IPS DF 4.7 (cell line): ENCODE measurements at regions not wholly inside any gene's neighbourhood (a gene's known extent, or its start where the extent isn't known, plus 50 kb on each side); places are given as distances from the start of the nearest gene placed in this dataset.
A peak's percentile ranks its signal among the peaks of the same experiment; 100 is the strongest.
"Not testable (repeated sequence)": the region's sequence is repeated elsewhere in the genome, so short reads cannot be mapped to it uniquely, and the experiment has no call there.

ENCODE experiments used
- DNase-seq: peaks from one replicate; pipeline ENCODE4 v3.0.0-alpha.2; 2013; ENCODE audit warnings: low spot score; ENCODE audit errors: extremely low read depth

DNA sequence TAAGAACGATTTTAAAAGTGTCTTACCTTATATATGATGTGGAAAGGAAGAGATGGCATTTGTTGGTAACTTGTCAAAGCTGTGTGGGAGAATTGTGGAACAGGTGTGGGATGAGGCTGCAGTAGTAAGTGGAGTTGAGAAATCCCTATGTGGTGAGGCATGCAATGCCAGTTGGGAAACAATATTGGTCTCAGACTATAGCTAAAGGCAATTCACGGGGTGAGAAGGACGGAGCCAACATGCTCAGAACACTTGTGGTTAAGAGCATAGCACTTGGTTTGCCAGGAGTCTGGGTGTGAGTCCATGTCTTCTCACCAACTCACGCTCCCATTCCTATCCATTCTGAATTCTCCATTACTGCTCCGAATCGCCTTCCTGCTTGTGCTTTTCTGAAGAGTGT, 615.6 kb upstream of the ADAMTS9 start:
- no peak for DNase-seq

DNA sequence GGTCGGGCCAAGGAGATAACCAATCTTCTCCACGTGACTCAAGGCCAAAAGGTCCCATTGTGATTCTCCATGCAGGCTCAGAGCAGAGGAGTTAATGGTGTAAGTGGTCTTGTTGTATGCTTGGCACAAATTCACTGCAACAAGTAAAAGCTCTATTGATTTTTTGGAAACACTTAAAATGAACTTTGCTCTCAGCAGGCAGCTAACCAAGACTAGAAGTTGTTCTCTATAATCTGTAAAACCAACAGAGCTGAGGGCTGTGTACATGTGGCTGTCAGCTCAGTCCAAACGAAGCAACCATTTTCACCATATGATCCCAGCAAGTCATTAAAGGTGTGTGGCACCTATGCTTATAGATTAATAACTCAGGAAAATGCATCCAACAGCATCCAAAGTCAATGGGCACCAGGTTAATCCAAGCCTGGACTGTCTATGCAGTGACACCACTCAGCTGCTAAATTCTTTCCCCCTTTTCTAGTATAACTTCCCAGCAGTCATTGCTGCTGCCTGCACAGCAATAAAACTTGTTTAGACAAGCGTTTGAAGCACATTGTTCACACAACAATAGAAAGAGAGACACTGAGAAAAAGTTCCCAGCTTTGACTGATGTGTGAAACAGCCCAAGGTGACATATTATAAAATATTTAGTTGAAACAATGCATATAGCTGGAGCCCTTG, 603.8 kb upstream of the ADAMTS9 start:
- no peak for DNase-seq

- no peak for DNase-seq
Observed at GRCh38 chr3:65288776-65289175, 601.0 kb upstream of the ADAMTS9 start.

DNA sequence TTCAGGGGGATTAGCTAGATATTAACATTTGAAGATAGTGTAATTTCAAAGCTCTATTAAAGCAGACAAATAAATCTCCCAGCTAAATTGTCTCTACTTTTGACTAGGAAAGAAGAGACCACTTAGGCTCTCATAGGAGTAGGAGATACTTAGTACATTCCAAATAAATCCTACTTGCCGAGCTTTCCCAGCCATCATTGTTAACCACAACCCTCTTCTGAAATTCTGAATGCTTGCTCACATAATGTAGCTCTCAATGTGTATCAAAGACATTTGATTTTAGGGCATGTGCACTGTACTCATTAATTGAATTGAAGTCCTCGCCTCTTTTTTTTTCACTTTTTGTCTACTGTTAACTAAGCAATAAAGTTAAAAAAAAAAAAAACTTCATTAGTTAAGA, 598.2 kb upstream of the ADAMTS9 start:
- no peak for DNase-seq

DNA sequence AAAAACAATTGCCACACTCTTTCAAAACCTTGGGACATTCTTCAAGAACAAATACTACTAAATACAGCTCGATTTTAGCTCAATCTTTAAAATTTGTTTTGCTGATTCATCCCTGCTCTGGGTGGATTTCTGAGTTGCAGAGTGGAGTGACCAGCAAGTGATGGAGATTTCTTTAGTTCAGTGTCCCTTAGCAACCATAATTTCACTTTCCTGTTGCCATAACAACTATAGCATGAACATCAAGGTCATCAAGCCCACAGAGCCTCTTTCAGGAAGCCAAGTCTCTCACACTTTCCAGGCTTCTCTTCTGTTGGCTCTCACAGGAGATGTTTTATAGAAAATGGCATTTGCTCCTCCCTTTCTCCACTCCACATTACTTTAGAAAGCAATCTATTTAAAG, 597.2 kb upstream of the ADAMTS9 start:
- DNase-seq: no peak

DNA sequence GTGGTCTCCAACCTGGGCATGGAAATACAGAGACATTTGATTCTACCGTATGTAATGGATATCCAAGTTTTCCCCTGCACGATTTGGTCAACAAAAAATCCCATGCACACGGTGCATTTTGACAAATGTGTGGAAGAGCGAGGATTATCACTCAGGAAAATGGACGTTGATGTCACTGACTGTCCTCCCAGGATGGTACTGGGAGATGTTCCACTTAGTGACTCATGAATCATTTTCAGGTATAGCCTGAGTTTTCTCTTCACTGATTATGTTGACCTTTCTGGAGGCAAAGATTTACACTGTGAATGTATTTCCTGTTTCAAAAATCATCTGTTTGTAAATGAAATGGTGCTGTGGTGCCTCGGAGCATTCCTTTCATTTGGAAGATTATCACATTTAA, 596.7 kb upstream of the ADAMTS9 start:
- no peak for DNase-seq

DNA sequence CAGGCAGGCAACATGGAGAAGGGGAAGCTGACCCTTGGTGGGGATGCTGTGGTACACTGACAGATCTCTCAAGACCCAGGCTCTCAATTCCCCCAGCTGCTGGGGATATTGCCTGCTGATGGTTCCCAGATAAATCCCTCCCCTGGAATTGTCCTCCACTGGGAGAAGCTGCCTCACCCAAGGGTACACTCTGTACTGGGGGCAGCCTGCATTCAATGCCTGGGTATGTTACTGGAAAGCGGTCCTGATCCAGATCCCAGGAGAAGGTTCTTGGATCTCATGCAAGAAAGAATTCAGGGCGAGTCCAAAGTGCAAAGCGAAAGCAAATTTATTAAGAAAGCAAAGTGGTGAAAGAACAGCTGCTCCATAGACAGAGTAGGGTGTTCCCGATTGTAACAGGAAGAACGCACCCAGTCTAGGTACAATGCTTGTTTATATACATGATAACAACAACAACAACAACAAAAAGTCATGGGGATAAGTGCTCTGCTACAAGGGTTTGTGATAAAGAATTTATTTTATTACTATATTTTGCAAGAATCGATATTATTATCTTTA, 591.5 kb upstream of the ADAMTS9 start:
- DNase-seq: no peak

DNA sequence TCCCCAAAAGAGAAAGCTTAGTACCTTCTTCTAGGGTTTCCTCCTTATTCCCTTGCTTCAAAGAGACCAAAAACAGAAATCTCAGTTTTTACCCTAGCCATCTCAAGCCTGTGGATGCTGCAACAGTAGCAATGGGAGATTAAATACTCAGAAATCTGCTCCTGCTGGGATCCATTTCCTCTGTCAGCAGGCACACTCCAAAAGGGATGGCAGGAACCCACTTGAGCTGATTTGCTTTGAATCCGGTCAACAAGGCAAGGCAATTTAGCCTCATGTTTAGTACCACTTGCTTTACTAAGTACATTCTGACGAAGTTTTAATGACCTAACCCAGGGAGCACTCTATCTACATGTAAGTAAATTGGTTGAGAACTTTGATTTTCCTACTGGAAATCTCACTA, 590.0 kb upstream of the ADAMTS9 start:
- peak; percentile 46 for DNase-seq

DNA sequence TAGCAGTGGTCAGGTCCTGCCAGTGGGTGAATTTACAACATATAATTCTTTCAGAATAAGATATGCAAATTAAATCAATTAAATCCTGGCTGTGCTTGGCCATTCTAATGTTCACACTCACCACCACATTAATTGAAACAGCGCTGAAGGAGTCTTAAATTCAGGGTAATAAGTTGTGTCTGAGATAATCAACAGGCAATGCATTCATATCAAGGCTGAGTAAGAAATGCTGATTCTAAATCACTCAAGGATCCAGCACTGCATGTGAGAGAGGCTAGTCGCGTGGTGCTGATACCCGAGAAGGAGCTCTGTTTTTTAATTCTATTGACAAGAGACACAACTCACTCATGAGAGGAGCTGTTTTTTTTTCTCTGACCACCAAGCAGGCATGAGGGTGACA, 588.8 kb upstream of the ADAMTS9 start:
- DNase-seq: no peak

- DNase-seq: no peak
Observed at GRCh38 chr3:65268426-65268825, 580.6 kb upstream of the ADAMTS9 start.

DNA sequence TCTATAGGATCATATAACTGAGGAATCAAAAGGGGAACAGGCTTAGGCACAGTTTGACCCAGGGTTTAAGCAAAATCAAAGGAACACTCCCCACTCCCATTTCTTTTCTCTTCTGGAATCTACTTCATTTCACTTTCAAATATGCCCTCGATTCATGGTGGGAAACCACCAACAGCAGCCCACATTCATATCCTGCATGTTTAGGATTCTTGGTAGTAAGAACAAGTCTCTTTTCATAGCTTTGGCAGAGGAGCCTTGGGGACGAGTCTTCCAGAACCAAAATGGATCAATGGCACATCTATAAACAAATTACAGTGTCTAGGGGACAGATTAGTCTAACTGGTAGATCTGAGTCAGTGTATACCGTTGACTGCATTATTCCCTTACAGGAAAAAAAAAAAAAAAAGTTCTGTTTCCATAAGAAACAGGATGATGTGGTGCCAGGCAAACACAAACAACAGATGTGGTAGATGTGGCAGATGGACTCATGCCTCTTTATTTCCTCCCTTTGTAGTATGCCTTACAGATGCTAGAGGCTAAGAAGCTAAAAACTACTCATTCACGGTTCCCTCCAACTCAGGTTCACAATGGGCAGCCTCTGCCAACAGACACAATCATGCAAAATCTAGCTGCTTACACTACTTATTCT, 578.3 kb upstream of the ADAMTS9 start:
- DNase-seq: no peak

- DNase-seq: no peak
Observed at GRCh38 chr3:65265511-65265910, 577.7 kb upstream of the ADAMTS9 start.

GRCh38 chr3:65262548-65262947, 574.7 kb upstream of the ADAMTS9 start:
- no peak for DNase-seq

- no peak for DNase-seq
Observed at GRCh38 chr3:65259946-65260345, 572.1 kb upstream of the ADAMTS9 start.

DNA sequence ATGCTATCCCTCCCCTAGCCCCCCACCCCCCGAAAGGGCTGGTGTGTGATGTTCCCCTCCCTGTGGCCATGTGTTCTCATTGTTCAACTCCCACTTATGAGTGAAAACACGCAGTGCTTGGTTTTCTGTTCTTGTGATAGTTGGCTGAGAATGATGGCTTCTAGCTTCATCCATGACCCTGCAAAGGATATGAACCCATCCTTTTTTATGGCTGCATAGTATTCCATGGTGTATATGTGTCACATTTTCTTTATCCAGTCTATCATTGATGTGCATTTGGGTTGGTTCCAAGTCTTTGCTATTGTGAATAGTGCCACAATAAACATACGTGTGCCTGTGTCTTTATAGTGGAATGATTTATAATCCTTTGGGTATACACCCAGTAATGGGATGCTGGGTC, 565.1 kb upstream of the ADAMTS9 start:
- not testable (repeated sequence) for DNase-seq

- no peak for DNase-seq
Observed at GRCh38 chr3:65252266-65252665, 564.5 kb upstream of the ADAMTS9 start.

GRCh38 chr3:65251375-65251774, 563.6 kb upstream of the ADAMTS9 start:
- DNase-seq: no peak

- DNase-seq: no peak
Observed at GRCh38 chr3:65246561-65246960, 558.8 kb upstream of the ADAMTS9 start.

- DNase-seq: no peak
Observed at GRCh38 chr3:65245133-65246063, 557.6 kb upstream of the ADAMTS9 start.

GRCh38 chr3:65240366-65240765, 552.6 kb upstream of the ADAMTS9 start:
- DNase-seq: no peak

GRCh38 chr3:65238652-65239051, 550.9 kb upstream of the ADAMTS9 start:
- DNase-seq: no peak

GRCh38 chr3:65234499-65234898, 546.7 kb upstream of the ADAMTS9 start:
- DNase-seq: no peak
